Stomach smooth muscle (tissue), 2 donors: ENCODE measurements at regions not wholly inside any gene's neighbourhood (a gene's known extent, or its start where the extent isn't known, plus 50 kb on each side); places are given as distances from the start of the nearest gene placed in this dataset.

Source experiments
- H3K27ac ChIP-seq: one replicate; pipeline ENCODE4 v1.7.0; 2013; ENCODE audit warnings: mild to moderate bottlenecking, low read length, inconsistent platforms
- H3K27me3 ChIP-seq, 2 donors: one replicate each; pipeline ENCODE4 v1.7.0; 2013; ENCODE audit warnings: low read length in 2 of 2; ENCODE audit not compliant: insufficient read depth in 2 of 2, control insufficient read depth in 1 of 2
- H3K36me3 ChIP-seq, 2 donors: one replicate each; pipeline ENCODE4 v1.7.0; 2013; ENCODE audit warnings: low read length in 2 of 2; ENCODE audit not compliant: control insufficient read depth in 2 of 2, insufficient read depth in 2 of 2
- H3K4me1 ChIP-seq: one replicate; pipeline ENCODE4 v1.7.0; 2013; ENCODE audit warnings: low read length; ENCODE audit not compliant: control insufficient read depth, insufficient read depth
- H3K4me3 ChIP-seq, 2 donors: one replicate each; pipeline ENCODE4 v1.7.0; 2013; ENCODE audit warnings: low read length in 2 of 2
- H3K9ac ChIP-seq, 2 donors: one replicate each; pipeline ENCODE4 v1.7.0; 2013; ENCODE audit warnings: low read length in 2 of 2, mild to moderate bottlenecking in 1 of 2
- H3K9me3 ChIP-seq, 2 donors: one replicate each; pipeline ENCODE4 v1.7.0; 2013; ENCODE audit warnings: low read length in 2 of 2; ENCODE audit not compliant: control insufficient read depth in 2 of 2
- donor health status: healthy.
- donor health status: Pancreatic carcinoma.

GRCh38 chr3:152621006-152621868 is 213.7 kb upstream of the P2RY1 start:
- Histone ChIP-seq H3K27ac (no peak overlapping the region), H3K36me3 (no peaks in the 10 kb centered on the region), H3K9ac (no peak overlapping the region), H3K9me3 (no peaks in the 10 kb centered on the region), H3K27me3 (no peaks in the 10 kb centered on the region), H3K4me1 (no peaks in the 10 kb centered on the region), H3K4me3 (no peak overlapping the region)

- H3K36me3 ChIP-seq, result no peaks in the 10 kb centered on the region
- H3K4me3 ChIP-seq, result no peak overlapping the region
- no peaks in the 10 kb centered on the region for H3K27me3 ChIP-seq
- no peaks in the 10 kb centered on the region for H3K4me1 ChIP-seq
- no peak overlapping the region for H3K27ac ChIP-seq
- no peaks in the 10 kb centered on the region for H3K9me3 ChIP-seq
- H3K9ac ChIP-seq, result no peak overlapping the region
Observed at GRCh38 chr3:152621967-152622810, 212.7 kb upstream of the P2RY1 start.

GRCh38 chr3:152622811-152623167 is 212.1 kb upstream of the P2RY1 start:
- Histone ChIP-seq H3K9ac (no peak overlapping the region), H3K27ac (no peak overlapping the region), H3K9me3 (no peaks in the 10 kb centered on the region), H3K4me3 (no peak overlapping the region), H3K27me3 (no peaks in the 10 kb centered on the region), H3K36me3 (no peaks in the 10 kb centered on the region), H3K4me1 (no peaks in the 10 kb centered on the region)

- Histone ChIP-seq H3K9me3 (no peaks in the 10 kb centered on the region), H3K4me3 (no peak overlapping the region), H3K36me3 (no peaks in the 10 kb centered on the region), H3K9ac (no peak overlapping the region), H3K4me1 (no peaks in the 10 kb centered on the region), H3K27me3 (no peaks in the 10 kb centered on the region), H3K27ac (no peak overlapping the region)
Observed at GRCh38 chr3:152623286-152623911, 211.5 kb upstream of the P2RY1 start.

GRCh38 chr3:152626226-152626625 is 208.7 kb upstream of the P2RY1 start:
- Histone ChIP-seq H3K36me3 (no peaks in the 10 kb centered on the region), H3K4me1 (no peaks in the 10 kb centered on the region), H3K27me3 (no peaks in the 10 kb centered on the region), H3K9ac (no peak overlapping the region), H3K9me3 (peaks cover 0 to 2% of the 10 kb centered on the region in 2 donors), H3K4me3 (no peak overlapping the region), H3K27ac (no peak overlapping the region)

GRCh38 chr3:152628496-152628895 is 206.4 kb upstream of the P2RY1 start:
- no peaks in the 10 kb centered on the region for H3K4me1 ChIP-seq
- no peak overlapping the region for H3K27ac ChIP-seq

GRCh38 chr3:152629363-152630122 is 205.4 kb upstream of the P2RY1 start:
- H3K27ac ChIP-seq, result no peak overlapping the region
- H3K4me1 ChIP-seq, result no peaks in the 10 kb centered on the region
- H3K9me3 ChIP-seq, result peaks cover 0 to 2% of the 10 kb centered on the region in 2 donors
- H3K27me3 ChIP-seq, result no peaks in the 10 kb centered on the region
- no peaks in the 10 kb centered on the region for H3K36me3 ChIP-seq
- H3K9ac ChIP-seq, result no peak overlapping the region
- no peak overlapping the region for H3K4me3 ChIP-seq

More at GRCh38 chr3:152628496-152628895, 206.4 kb upstream of the P2RY1 start:
- Histone ChIP-seq H3K27me3 (no peaks in the 10 kb centered on the region), H3K36me3 (no peaks in the 10 kb centered on the region), H3K9me3 (peaks cover 0 to 2% of the 10 kb centered on the region in 2 donors), H3K4me3 (no peak overlapping the region), H3K9ac (no peak overlapping the region)

GRCh38 chr3:152635389-152635788 is 199.5 kb upstream of the P2RY1 start:
- Histone ChIP-seq H3K27me3 (no peaks in the 10 kb centered on the region), H3K9me3 (no peaks in the 10 kb centered on the region), H3K27ac (no peak overlapping the region), H3K4me3 (no peak overlapping the region), H3K9ac (no peak overlapping the region), H3K4me1 (no peaks in the 10 kb centered on the region), H3K36me3 (no peaks in the 10 kb centered on the region)

- Histone ChIP-seq H3K27ac (no peak overlapping the region), H3K4me1 (no peaks in the 10 kb centered on the region), H3K9ac (no peak overlapping the region), H3K4me3 (no peak overlapping the region), H3K36me3 (no peaks in the 10 kb centered on the region), H3K9me3 (no peaks in the 10 kb centered on the region), H3K27me3 (no peaks in the 10 kb centered on the region)
Observed at GRCh38 chr3:152636651-152637050, 198.3 kb upstream of the P2RY1 start.

- no peaks in the 10 kb centered on the region for H3K27me3 ChIP-seq
- H3K4me3 ChIP-seq, result no peak overlapping the region
- no peak overlapping the region for H3K27ac ChIP-seq
- H3K9ac ChIP-seq, result no peak overlapping the region
- H3K9me3 ChIP-seq, result no peaks in the 10 kb centered on the region
- H3K4me1 ChIP-seq, result no peaks in the 10 kb centered on the region
- H3K36me3 ChIP-seq, result no peaks in the 10 kb centered on the region
Observed at GRCh38 chr3:152638214-152638613, 196.7 kb upstream of the P2RY1 start.
